SK-N-DZ (cell line): ENCODE measurements at regions not wholly inside any gene's neighbourhood (a gene's known extent, or its start where the extent isn't known, plus 50 kb on each side); places are given as distances from the start of the nearest gene placed in this dataset.
"Not testable (repeated sequence)": the region's sequence is repeated elsewhere in the genome, so short reads cannot be mapped to it uniquely, and the experiment has no call there.

Experiments
- DNase-seq: peaks from one replicate; pipeline ENCODE4 v3.0.0-alpha.2; 2015; ENCODE audit warnings: low spot score

- DNase-seq: no peak
These were observed 138.8 kb upstream of the ZNF536 start for GRCh38 chr19:30233375-30233774.

- DNase-seq: no peak
These were observed 136.2 kb upstream of the ZNF536 start for GRCh38 chr19:30235946-30236345.

GRCh38 chr19:30236587-30236986 is 135.6 kb upstream of the ZNF536 start:
- DNase-seq: no peak

- no peak for DNase-seq
These were observed 135.0 kb upstream of the ZNF536 start for GRCh38 chr19:30237140-30237539.

- no peak for DNase-seq
These were observed 131.1 kb upstream of the ZNF536 start for GRCh38 chr19:30240904-30241695.

- DNase-seq: no peak
These were observed 127.7 kb upstream of the ZNF536 start for GRCh38 chr19:30244533-30244932.

- no peak for DNase-seq
These were observed 126.7 kb upstream of the ZNF536 start for GRCh38 chr19:30245401-30246039.

- no peak for DNase-seq
These were observed 122.3 kb upstream of the ZNF536 start for GRCh38 chr19:30249911-30250310.

GRCh38 chr19:30252214-30252613 is 120.0 kb upstream of the ZNF536 start:
- DNase-seq: no peak

GRCh38 chr19:30253581-30253996 is 118.6 kb upstream of the ZNF536 start:
- DNase-seq: no peak

GRCh38 chr19:30254158-30254557 is 118.0 kb upstream of the ZNF536 start:
- DNase-seq: no peak

GRCh38 chr19:30254789-30255188 is 117.4 kb upstream of the ZNF536 start:
- no peak for DNase-seq

- no peak for DNase-seq
These were observed 116.2 kb upstream of the ZNF536 start for GRCh38 chr19:30255791-30256495.

GRCh38 chr19:30256496-30256850 is 115.7 kb upstream of the ZNF536 start:
- no peak for DNase-seq

GRCh38 chr19:30263830-30264381 is 108.3 kb upstream of the ZNF536 start:
- peak; percentile 5 for DNase-seq

GRCh38 chr19:30265918-30266317 is 106.3 kb upstream of the ZNF536 start:
- DNase-seq: not testable (repeated sequence)

- DNase-seq: no peak
These were observed 105.5 kb upstream of the ZNF536 start for GRCh38 chr19:30266687-30267086.

- no peak for DNase-seq
These were observed 104.9 kb upstream of the ZNF536 start for GRCh38 chr19:30267332-30267731.

- DNase-seq: no peak
These were observed 103.6 kb upstream of the ZNF536 start for GRCh38 chr19:30268601-30269000.

GRCh38 chr19:30269638-30270037 is 102.5 kb upstream of the ZNF536 start:
- no peak for DNase-seq

GRCh38 chr19:30271816-30272215 is 100.4 kb upstream of the ZNF536 start:
- DNase-seq: no peak

GRCh38 chr19:30272554-30272953 is 99.6 kb upstream of the ZNF536 start:
- DNase-seq: no peak
